OCI-LY1 (cell line): ENCODE measurements at regions not wholly inside any gene's neighbourhood (a gene's known extent, or its start where the extent isn't known, plus 50 kb on each side); places are given as distances from the start of the nearest gene placed in this dataset.

Experiments
- H2AFZ ChIP-seq: fragments of 200-600 bp; sonication (generic), shearing (Covaris generic); 2 replicates; pipeline ENCODE4 v1.6.0; 2014; ENCODE audit warnings: antibody characterized with exemption, mild to moderate bottlenecking, low read length
- H3F3A ChIP-seq: fragments of 200-600 bp; sonication (generic), shearing (Covaris generic); 2 replicates; pipeline ENCODE4 v1.6.0; 2014; ENCODE audit warnings: mild to moderate bottlenecking, antibody characterized with exemption, low read length, moderate library complexity; ENCODE audit not compliant: insufficient read depth
- H3K27ac ChIP-seq: fragments of 200-600 bp; sonication (generic); 2 replicates; pipeline ENCODE4 v1.5.1; 2014; ENCODE audit warnings: low read length, mixed run types, mild to moderate bottlenecking, low read depth; ENCODE audit not compliant: poor library complexity, severe bottlenecking
- H3K27me3 ChIP-seq: fragments of 200-600 bp; sonication (generic); 2 replicates; pipeline ENCODE4 v1.6.0; 2014; ENCODE audit warnings: antibody characterized with exemption, mild to moderate bottlenecking, low read length, moderate library complexity; ENCODE audit not compliant: insufficient read depth
- H3K36me3 ChIP-seq: fragments of 200-600 bp; sonication (generic); 2 replicates; pipeline ENCODE4 v1.6.1; 2014; ENCODE audit warnings: mild to moderate bottlenecking, antibody characterized with exemption, low read length, moderate library complexity, mixed read lengths; ENCODE audit not compliant: insufficient read depth
- H3K4me1 ChIP-seq: fragments of 200-600 bp; sonication (generic); 2 replicates; pipeline ENCODE4 v1.5.1; 2014; ENCODE audit warnings: mild to moderate bottlenecking, low read length, moderate library complexity; ENCODE audit not compliant: insufficient read depth, severe bottlenecking
- H3K4me2 ChIP-seq: fragments of 200-600 bp; sonication (generic), shearing (Covaris generic); 2 replicates; pipeline ENCODE4 v1.6.1; 2014; ENCODE audit warnings: low read length
- H3K4me3 ChIP-seq: fragments of 200-600 bp; sonication (generic); 2 replicates; pipeline ENCODE4 v1.5.1; 2014; ENCODE audit warnings: low read length, low read depth, mild to moderate bottlenecking, mixed read lengths; ENCODE audit not compliant: poor library complexity, severe bottlenecking
- H3K79me2 ChIP-seq: fragments of 200-600 bp; shearing (Covaris generic); 2 replicates; pipeline ENCODE4 v1.6.1; 2016; ENCODE audit warnings: mixed run types, low read length, mixed read lengths; ENCODE audit not compliant: insufficient read depth
- H3K9ac ChIP-seq: fragments of 200-600 bp; sonication (generic), shearing (Covaris generic); 2 replicates; pipeline ENCODE4 v1.6.1; 2014; ENCODE audit warnings: mild to moderate bottlenecking, low read length, mixed read lengths
- H3K9me2 ChIP-seq: fragments of 200-600 bp; sonication (generic), shearing (Covaris generic); 2 replicates; pipeline ENCODE4 v1.6.1; 2014; ENCODE audit warnings: low read depth, mild to moderate bottlenecking, low read length, mixed read lengths
- H3K9me3 ChIP-seq: fragments of 200-600 bp; shearing (Covaris generic); 2 replicates; pipeline ENCODE4 v1.6.1; 2014; ENCODE audit warnings: low read length, mixed read lengths
- H4K20me1 ChIP-seq: fragments of 200-600 bp; sonication (generic), shearing (Covaris generic); 2 replicates; pipeline ENCODE4 v1.6.0; 2016; ENCODE audit warnings: mild to moderate bottlenecking, low read length; ENCODE audit not compliant: insufficient read depth
- CTCF ChIP-seq: fragments of 200-600 bp; sonication (generic), shearing (Covaris generic); IDR thresholded peaks from 2 replicates; pipeline ENCODE4 v1.5.1; 2017; ENCODE audit warnings: mild to moderate bottlenecking, antibody characterized with exemption, low read length, moderate library complexity, mixed read lengths
- EZH2 ChIP-seq: fragments of 200-600 bp; sonication (generic), shearing (Covaris generic); IDR thresholded peaks from 2 replicates; pipeline ENCODE4 v1.8.0; 2017; ENCODE audit warnings: borderline replicate concordance, mixed run types, mild to moderate bottlenecking, antibody characterized with exemption, low read length, moderate library complexity, mixed read lengths

GRCh38 chr9:130766021-130766926 lies 68.8 kb upstream of the ABL1 start:
- H3K4me1 ChIP-seq: peaks cover 4% of the 10 kb centered on the region
- no peaks in the 10 kb centered on the region for H3F3A ChIP-seq
- H3K79me2 ChIP-seq: no peaks in the 10 kb centered on the region
- H3K27ac ChIP-seq: no peak overlapping the region
- H3K9me2 ChIP-seq: no peaks in the 10 kb centered on the region
- H3K36me3 ChIP-seq: no peaks in the 10 kb centered on the region
- peaks cover 3% of the 10 kb centered on the region; the same call in 1 of the 2 replicates for H4K20me1 ChIP-seq
- no peak for TF ChIP-seq CTCF
- TF ChIP-seq EZH2: no peak
- no peak overlapping the region for H2AFZ ChIP-seq
- no peaks in the 10 kb centered on the region for H3K9me3 ChIP-seq
- H3K27me3 ChIP-seq: no peaks in the 10 kb centered on the region
- no peak overlapping the region for H3K4me3 ChIP-seq
- H3K4me2 ChIP-seq: no peak overlapping the region
- no peak overlapping the region for H3K9ac ChIP-seq

- H3K4me1 ChIP-seq: peaks cover 4% of the 10 kb centered on the region
- H3K79me2 ChIP-seq: no peaks in the 10 kb centered on the region
- no peaks in the 10 kb centered on the region for H3K36me3 ChIP-seq
- no peak overlapping the region for H3K27ac ChIP-seq
- H3K9me2 ChIP-seq: no peaks in the 10 kb centered on the region
- TF ChIP-seq CTCF (no peak), EZH2 (no peak)
- H2AFZ ChIP-seq: no peak overlapping the region
- H3K4me3 ChIP-seq: no peak overlapping the region
- H3F3A ChIP-seq: no peaks in the 10 kb centered on the region
- no peak overlapping the region for H3K4me2 ChIP-seq
- no peaks in the 10 kb centered on the region for H3K27me3 ChIP-seq
- no peaks in the 10 kb centered on the region for H3K9me3 ChIP-seq
- H4K20me1 ChIP-seq: peaks cover 3% of the 10 kb centered on the region; the same call in 1 of the 2 replicates
- H3K9ac ChIP-seq: no peak overlapping the region
These were observed 68.1 kb upstream of the ABL1 start for GRCh38 chr9:130766927-130767307.

DNA sequence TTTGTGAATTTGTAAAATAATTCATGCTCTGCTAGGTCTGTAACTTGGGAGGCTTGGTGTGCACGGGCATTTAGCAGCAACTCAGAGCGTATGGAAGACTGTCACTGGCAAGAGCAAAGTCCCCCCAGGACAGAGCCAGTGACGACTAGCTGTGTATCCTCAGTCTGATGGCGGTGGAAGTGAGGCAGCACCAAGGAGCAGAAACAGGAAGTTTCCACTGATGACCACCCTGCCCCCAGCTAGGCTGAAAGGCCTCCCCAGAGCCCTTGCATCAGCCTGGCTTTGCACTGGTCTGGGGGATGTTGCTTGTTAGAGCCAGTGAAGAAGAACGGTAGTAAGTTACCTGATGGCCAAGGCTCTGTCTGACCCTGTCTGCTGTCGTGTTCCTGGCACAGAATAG lies 66.8 kb upstream of the ABL1 start:
- H4K20me1 ChIP-seq: peaks cover 3% of the 10 kb centered on the region; the same call in 1 of the 2 replicates
- no peak overlapping the region for H2AFZ ChIP-seq
- H3K36me3 ChIP-seq: no peaks in the 10 kb centered on the region
- no peaks in the 10 kb centered on the region for H3K9me2 ChIP-seq
- H3K4me1 ChIP-seq: peaks cover 4% of the 10 kb centered on the region
- no peak overlapping the region for H3K4me2 ChIP-seq
- no peaks in the 10 kb centered on the region for H3F3A ChIP-seq
- no peaks in the 10 kb centered on the region for H3K9me3 ChIP-seq
- H3K27me3 ChIP-seq: no peaks in the 10 kb centered on the region
- TF ChIP-seq CTCF (no peak), EZH2 (no peak)
- no peak overlapping the region for H3K9ac ChIP-seq
- no peak overlapping the region for H3K27ac ChIP-seq
- H3K79me2 ChIP-seq: no peaks in the 10 kb centered on the region
- no peak overlapping the region for H3K4me3 ChIP-seq
